ENCODE measurements at regions not wholly inside any gene's neighbourhood (a gene's known extent, or its start where the extent isn't known, plus 50 kb on each side); places are given as distances from the start of the nearest gene placed in this dataset.

- TF ChIP-seq CTCF (optimal IDR thresholded peaks at IDR 0.05 in 1 of 3, IDR thresholded peaks at IDR 0.05 in 1 of 3, conservative IDR thresholded peaks at IDR 0.05 in 1 of 3; ENCODE audit: extremely low read depth in 1 of 3, insufficient read depth in 2 of 3, low read length in 3 of 3) = no peak
- TF ChIP-seq EZH2 (IDR thresholded peaks at IDR 0.05; ENCODE audit: low read length) = no peak
Observed at GRCh38 chr10:123413353-123413752, 252.8 kb upstream of the GPR26 start.
